HepG2 (cell line): ENCODE measurements at regions not wholly inside any gene's neighbourhood (a gene's known extent, or its start where the extent isn't known, plus 50 kb on each side); places are given as distances from the start of the nearest gene placed in this dataset.

Source experiments
- ATAC-seq: fragments of 200-7000 bp; cut with Tn5 transposase; 3 replicates; pipeline ENCODE4 v1.9.1; 2020; ENCODE audit warnings: mild to moderate bottlenecking, moderate library complexity
- BruUV-seq: library from RNA; stranded (reverse); fragments of 400-500 nt; replicated peaks from 2 replicates; lab custom pipeline; 2021; lab: Mats Ljungman, UMichigan
- CTCF ChIA-PET: fragments of 300-600 bp; formaldehyde crosslinking; extraction: SDS; loops from one replicate; lab custom pipeline; 2021; ENCODE audit warnings: low total read pairs, inconsistent platforms, low intra/inter-chr PET ratio; lab: Yijun Ruan, JAX
- POLR2A ChIA-PET: fragments of 350-600 bp; sonication (Branson Sonifier 250); formaldehyde crosslinking; loops from one replicate; lab custom pipeline; 2020; ENCODE audit warnings: antibody characterized with exemption, inconsistent platforms; lab: Yijun Ruan, JAX
- DNase-seq: peaks from one replicate; pipeline ENCODE4 v3.0.0-alpha.2; 2015; ENCODE audit warnings: low spot score
- FAIRE-seq: peaks from 3 replicates; lab custom pipeline; 2011; peaks lifted over from hg19 to GRCh38; lab: Jason Lieb, UNC
- H2AFZ ChIP-seq: one replicate; pipeline ENCODE4 v1.6.1; 2011; ENCODE audit warnings: low read length, inconsistent platforms
- H3K27ac ChIP-seq: fragments of 300-600 bp; 3 replicates; pipeline ENCODE4 v1.8.0; 2011; ENCODE audit warnings: mixed run types, mild to moderate bottlenecking, mixed read lengths, low read length, inconsistent platforms; ENCODE audit not compliant: insufficient read depth; ENCODE audit errors: extremely low read length
- H3K27me3 ChIP-seq, 2 experiments: fragments of 200-600 bp in 1 of 2; 2 replicates in 1 of 2; 3 replicates in 1 of 2; pipeline versions ENCODE4 v1.6.0 to v1.8.0; 2011; ENCODE audit warnings: low read length in 2 of 2, mild to moderate bottlenecking in 2 of 2, moderate library complexity in 2 of 2, inconsistent platforms in 1 of 2; ENCODE audit not compliant: insufficient read depth in 2 of 2, control insufficient read depth in 1 of 2
- H3K36me3 ChIP-seq, 2 experiments: fragments of 200-600 bp in 1 of 2; replicated peaks in 1 of 2; 2 replicates in 1 of 2; 3 replicates in 1 of 2; pipeline versions ENCODE4 v1.5.1 to v1.8.0; 2011; ENCODE audit warnings: low read length in 2 of 2, inconsistent platforms in 1 of 2; ENCODE audit not compliant: insufficient read depth in 2 of 2, control insufficient read depth in 1 of 2
- H3K4me1 ChIP-seq: 2 replicates; pipeline ENCODE4 v1.5.1; 2012; ENCODE audit warnings: low read length, inconsistent platforms; ENCODE audit not compliant: insufficient read depth
- H3K4me2 ChIP-seq: 2 replicates; pipeline ENCODE4 v1.6.0; 2011; ENCODE audit warnings: low read depth, low read length, inconsistent platforms
- H3K4me3 ChIP-seq, 3 experiments: fragments of 200-600 bp in 1 of 3; sonication (generic), shearing (Covaris generic) in 1 of 3; replicated peaks in 1 of 3; 2 replicates each; pipeline ENCODE4 v1.5.1; 2011 to 2016; ENCODE audit warnings: low read length in 3 of 3, inconsistent platforms in 2 of 3, low read depth in 2 of 3, mild to moderate bottlenecking in 2 of 3, control low read depth in 1 of 3, mixed read lengths in 1 of 3; ENCODE audit not compliant: insufficient read depth in 1 of 3
- H3K79me2 ChIP-seq: one replicate; pipeline ENCODE4 v1.6.1; 2011; ENCODE audit warnings: low read length, inconsistent platforms; ENCODE audit not compliant: insufficient read depth
- H3K9ac ChIP-seq: 2 replicates; pipeline ENCODE4 v1.6.0; 2011; ENCODE audit warnings: mild to moderate bottlenecking, low read depth, low read length, inconsistent platforms; ENCODE audit not compliant: insufficient read depth
- H3K9me3 ChIP-seq: 2 replicates; pipeline ENCODE4 v1.5.1; 2012; ENCODE audit warnings: mild to moderate bottlenecking, low read length
- H4K20me1 ChIP-seq: 2 replicates; pipeline ENCODE4 v1.6.0; 2011; ENCODE audit warnings: inconsistent platforms, mild to moderate bottlenecking, low read length, moderate library complexity; ENCODE audit not compliant: insufficient read depth
- CC2D1A ChIP-seq: sonication (generic); formaldehyde crosslinking; IDR thresholded peaks from 2 replicates; pipeline ENCODE4 v1.8.1; 2023; ENCODE audit warnings: mild to moderate bottlenecking, missing genetic modification reagents
- CREB1 ChIP-seq, 2 experiments: fragments of 450-650 bp in 1 of 2; IDR thresholded peaks; 2 replicates each; pipeline ENCODE4 v1.6.1; 2016 to 2017; ENCODE audit warnings: control low read depth in 1 of 2, mild to moderate bottlenecking in 1 of 2, missing compliant biosample characterization in 1 of 2, missing genetic modification characterization in 1 of 2
- MEIS2 ChIP-seq: sonication (generic); formaldehyde crosslinking; IDR thresholded peaks from 2 replicates; pipeline ENCODE4 v1.9.0; 2021; ENCODE audit warnings: mild to moderate bottlenecking, missing genetic modification reagents
- MTA3 ChIP-seq: sonication (generic); formaldehyde crosslinking; IDR thresholded peaks from 2 replicates; pipeline ENCODE4 v1.4.0; 2020; ENCODE audit warnings: missing genetic modification reagents
- NBN ChIP-seq: fragments of 450-650 bp; conservative IDR thresholded peaks from 2 replicates; pipeline ENCODE4 v1.6.1; 2017
- SP2 ChIP-seq: sonication (generic); formaldehyde crosslinking; IDR thresholded peaks from 2 replicates; pipeline ENCODE4 v1.5.1; 2020; ENCODE audit warnings: mild to moderate bottlenecking, missing genetic modification reagents
- TIGD3 ChIP-seq: sonication (generic); formaldehyde crosslinking; IDR thresholded peaks from 2 replicates; pipeline ENCODE4 v1.5.1; 2020; ENCODE audit warnings: mild to moderate bottlenecking, missing genetic modification reagents, borderline replicate concordance
- ZNF331 ChIP-seq: sonication (generic); formaldehyde crosslinking; IDR thresholded peaks from 2 replicates; pipeline ENCODE4 v1.4.0; 2020; ENCODE audit warnings: missing genetic modification reagents
- ZNF709 ChIP-seq: sonication (generic); formaldehyde crosslinking; IDR thresholded peaks from 2 replicates; pipeline ENCODE4 v1.5.0; 2020; ENCODE audit warnings: mild to moderate bottlenecking, missing genetic modification reagents
- ZNF724P ChIP-seq: sonication (generic); formaldehyde crosslinking; IDR thresholded peaks from 2 replicates; pipeline ENCODE4 v1.8.0; 2022; ENCODE audit warnings: missing genetic modification reagents, borderline replicate concordance
- WGBS: methylation state at CpG from one replicate; pipeline ENCODE4 v1.1.6; 2017; ENCODE audit warnings: low lambda C conversion rate; 5-methylcytosine and 5-hydroxymethylcytosine counted together
- in situ Hi-C: cut with HindIII; loops from 2 replicates; pipeline ENCODE4 v1.10.0; 2017; ENCODE audit warnings: low pct_unique_long_range_greater_than_20kb; ENCODE audit not compliant: extremely low pct_ligation_motif_present
- intact Hi-C: fragments of 100-400 bp; cut with micrococcal nuclease; formaldehyde crosslinking; loops from one replicate; pipeline ENCODE4 v1.10.0; 2022; ENCODE audit not compliant: unreplicated experiment
- TF ChIP-seq, protein P1 (sequence below): sonication (generic); formaldehyde crosslinking; IDR thresholded peaks from 2 replicates; pipeline ENCODE4 v1.4.0; 2020; ENCODE audit warnings: missing genetic modification reagents, mild to moderate bottlenecking, borderline replicate concordance
- TF ChIP-seq, protein P2 (sequence below): sonication (generic); formaldehyde crosslinking; IDR thresholded peaks from 2 replicates; pipeline ENCODE4 v1.5.0; 2020; ENCODE audit warnings: mild to moderate bottlenecking, missing genetic modification reagents, borderline replicate concordance
- TF ChIP-seq, protein P3 (sequence below): sonication (generic); formaldehyde crosslinking; IDR thresholded peaks from 2 replicates; pipeline ENCODE4 v1.9.0; 2022; ENCODE audit warnings: low read depth, missing genetic modification reagents
- TF ChIP-seq, protein P4 (sequence below): sonication (generic); formaldehyde crosslinking; IDR thresholded peaks from 2 replicates; pipeline ENCODE4 v1.4.0; 2020; ENCODE audit warnings: missing genetic modification reagents, low read depth, mild to moderate bottlenecking, borderline replicate concordance

DNA sequence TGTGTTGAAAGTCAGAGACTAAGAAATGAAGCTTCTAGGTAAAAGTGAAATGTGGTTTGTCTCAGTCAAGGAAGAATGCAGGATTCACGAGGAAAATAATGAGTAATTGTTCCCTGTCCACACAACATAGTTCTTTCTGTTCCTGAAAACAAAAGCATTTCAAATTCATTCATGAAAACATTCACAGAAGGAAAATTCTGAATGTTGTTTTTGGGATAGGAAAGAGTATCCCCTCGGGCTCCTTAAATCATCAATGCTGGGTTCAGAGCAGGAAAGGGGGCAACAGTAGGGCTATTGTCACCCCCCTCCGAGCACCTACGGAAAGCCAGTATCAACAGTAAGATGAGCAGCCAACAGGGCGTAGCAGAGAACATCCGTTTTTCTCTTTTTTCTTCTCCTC, 769.9 kb upstream of the ADAMTS16 start:
- intact Hi-C loops, result no loop called here
- in situ Hi-C loops, result no loop called here
- no peak for ATAC-seq
- TF ChIP-seq SP2 (no peak), CREB1 (IDR thresholded peaks at IDR 0.05) (no peak), CREB1 (CRISPR knock-in tag; IDR thresholded peaks at IDR 0.05) (no peak), TIGD3 (no peak), ZNF709 (CRISPR knock-in tag) (no peak), ZNF331 (no peak), NBN (no peak), MTA3 (CRISPR knock-in tag) (no peak), CC2D1A (CRISPR knock-in tag) (no peak), MEIS2 (CRISPR knock-in tag) (no peak), ZNF724P (CRISPR knock-in tag) (no peak)
- TF ChIP-seq, protein P1, sequence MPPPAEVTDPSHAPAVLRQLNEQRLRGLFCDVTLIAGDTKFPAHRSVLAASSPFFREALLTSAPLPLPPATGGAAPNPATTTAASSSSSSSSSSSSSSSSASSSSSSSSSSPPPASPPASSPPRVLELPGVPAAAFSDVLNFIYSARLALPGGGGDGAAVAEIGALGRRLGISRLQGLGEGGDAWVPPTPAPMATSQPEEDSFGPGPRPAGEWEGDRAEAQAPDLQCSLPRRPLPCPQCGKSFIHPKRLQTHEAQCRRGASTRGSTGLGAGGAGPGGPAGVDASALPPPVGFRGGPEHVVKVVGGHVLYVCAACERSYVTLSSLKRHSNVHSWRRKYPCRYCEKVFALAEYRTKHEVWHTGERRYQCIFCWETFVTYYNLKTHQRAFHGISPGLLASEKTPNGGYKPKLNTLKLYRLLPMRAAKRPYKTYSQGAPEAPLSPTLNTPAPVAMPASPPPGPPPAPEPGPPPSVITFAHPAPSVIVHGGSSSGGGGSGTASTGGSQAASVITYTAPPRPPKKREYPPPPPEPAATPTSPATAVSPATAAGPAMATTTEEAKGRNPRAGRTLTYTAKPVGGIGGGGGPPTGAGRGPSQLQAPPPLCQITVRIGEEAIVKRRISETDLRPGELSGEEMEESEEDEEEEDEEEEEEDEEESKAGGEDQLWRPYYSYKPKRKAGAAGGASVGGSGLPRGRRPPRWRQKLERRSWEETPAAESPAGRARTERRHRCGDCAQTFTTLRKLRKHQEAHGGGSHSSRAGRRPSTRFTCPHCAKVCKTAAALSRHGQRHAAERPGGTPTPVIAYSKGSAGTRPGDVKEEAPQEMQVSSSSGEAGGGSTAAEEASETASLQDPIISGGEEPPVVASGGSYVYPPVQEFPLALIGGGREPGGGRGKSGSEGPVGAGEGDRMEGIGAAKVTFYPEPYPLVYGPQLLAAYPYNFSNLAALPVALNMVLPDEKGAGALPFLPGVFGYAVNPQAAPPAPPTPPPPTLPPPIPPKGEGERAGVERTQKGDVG (CRISPR knock-in tag), result no peak
- TF ChIP-seq, protein P2, sequence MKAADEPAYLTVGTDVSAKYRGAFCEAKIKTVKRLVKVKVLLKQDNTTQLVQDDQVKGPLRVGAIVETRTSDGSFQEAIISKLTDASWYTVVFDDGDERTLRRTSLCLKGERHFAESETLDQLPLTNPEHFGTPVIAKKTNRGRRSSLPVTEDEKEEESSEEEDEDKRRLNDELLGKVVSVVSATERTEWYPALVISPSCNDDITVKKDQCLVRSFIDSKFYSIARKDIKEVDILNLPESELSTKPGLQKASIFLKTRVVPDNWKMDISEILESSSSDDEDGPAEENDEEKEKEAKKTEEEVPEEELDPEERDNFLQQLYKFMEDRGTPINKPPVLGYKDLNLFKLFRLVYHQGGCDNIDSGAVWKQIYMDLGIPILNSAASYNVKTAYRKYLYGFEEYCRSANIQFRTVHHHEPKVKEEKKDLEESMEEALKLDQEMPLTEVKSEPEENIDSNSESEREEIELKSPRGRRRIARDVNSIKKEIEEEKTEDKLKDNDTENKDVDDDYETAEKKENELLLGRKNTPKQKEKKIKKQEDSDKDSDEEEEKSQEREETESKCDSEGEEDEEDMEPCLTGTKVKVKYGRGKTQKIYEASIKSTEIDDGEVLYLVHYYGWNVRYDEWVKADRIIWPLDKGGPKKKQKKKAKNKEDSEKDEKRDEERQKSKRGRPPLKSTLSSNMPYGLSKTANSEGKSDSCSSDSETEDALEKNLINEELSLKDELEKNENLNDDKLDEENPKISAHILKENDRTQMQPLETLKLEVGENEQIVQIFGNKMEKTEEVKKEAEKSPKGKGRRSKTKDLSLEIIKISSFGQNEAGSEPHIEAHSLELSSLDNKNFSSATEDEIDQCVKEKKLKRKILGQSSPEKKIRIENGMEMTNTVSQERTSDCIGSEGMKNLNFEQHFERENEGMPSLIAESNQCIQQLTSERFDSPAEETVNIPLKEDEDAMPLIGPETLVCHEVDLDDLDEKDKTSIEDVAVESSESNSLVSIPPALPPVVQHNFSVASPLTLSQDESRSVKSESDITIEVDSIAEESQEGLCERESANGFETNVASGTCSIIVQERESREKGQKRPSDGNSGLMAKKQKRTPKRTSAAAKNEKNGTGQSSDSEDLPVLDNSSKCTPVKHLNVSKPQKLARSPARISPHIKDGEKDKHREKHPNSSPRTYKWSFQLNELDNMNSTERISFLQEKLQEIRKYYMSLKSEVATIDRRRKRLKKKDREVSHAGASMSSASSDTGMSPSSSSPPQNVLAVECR (CRISPR knock-in tag), result no peak
- TF ChIP-seq, protein P3, sequence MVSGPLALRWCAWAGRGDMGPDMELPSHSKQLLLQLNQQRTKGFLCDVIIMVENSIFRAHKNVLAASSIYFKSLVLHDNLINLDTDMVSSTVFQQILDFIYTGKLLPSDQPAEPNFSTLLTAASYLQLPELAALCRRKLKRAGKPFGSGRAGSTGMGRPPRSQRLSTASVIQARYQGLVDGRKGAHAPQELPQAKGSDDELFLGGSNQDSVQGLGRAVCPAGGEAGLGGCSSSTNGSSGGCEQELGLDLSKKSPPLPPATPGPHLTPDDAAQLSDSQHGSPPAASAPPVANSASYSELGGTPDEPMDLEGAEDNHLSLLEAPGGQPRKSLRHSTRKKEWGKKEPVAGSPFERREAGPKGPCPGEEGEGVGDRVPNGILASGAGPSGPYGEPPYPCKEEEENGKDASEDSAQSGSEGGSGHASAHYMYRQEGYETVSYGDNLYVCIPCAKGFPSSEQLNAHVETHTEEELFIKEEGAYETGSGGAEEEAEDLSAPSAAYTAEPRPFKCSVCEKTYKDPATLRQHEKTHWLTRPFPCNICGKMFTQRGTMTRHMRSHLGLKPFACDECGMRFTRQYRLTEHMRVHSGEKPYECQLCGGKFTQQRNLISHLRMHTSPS (CRISPR knock-in tag), result no peak
- TF ChIP-seq, protein P4, sequence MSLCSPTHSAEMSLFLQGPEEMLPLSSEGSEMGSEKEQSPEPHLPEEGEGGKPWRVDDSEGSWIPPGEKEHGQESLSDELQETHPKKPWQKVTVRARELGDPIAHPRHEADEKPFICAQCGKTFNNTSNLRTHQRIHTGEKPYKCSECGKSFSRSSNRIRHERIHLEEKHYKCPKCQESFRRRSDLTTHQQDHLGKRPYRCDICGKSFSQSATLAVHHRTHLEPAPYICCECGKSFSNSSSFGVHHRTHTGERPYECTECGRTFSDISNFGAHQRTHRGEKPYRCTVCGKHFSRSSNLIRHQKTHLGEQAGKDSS, result no peak

More for the DNA sequence above, 769.9 kb upstream of the ADAMTS16 start:
- 7% methylated on average over 6 of the region's 6 CpGs for WGBS
- H3K36me3 ChIP-seq, result no peaks in the 10 kb centered on the region
- POLR2A ChIA-PET, result no interaction called here
- CTCF ChIA-PET, result no interaction called here
- H2AFZ ChIP-seq, result no peak overlapping the region
- H3K4me1 ChIP-seq, result no peaks in the 10 kb centered on the region
- H3K9me3 ChIP-seq, result peaks cover 88% of the 10 kb centered on the region
- H3K79me2 ChIP-seq, result no peaks in the 10 kb centered on the region
- DNase-seq, result no peak
- no peak overlapping the region for H3K4me3 ChIP-seq
- H3K9ac ChIP-seq, result no peak overlapping the region
- no peaks in the 10 kb centered on the region for H3K27me3 ChIP-seq
- no peak overlapping the region for H3K4me2 ChIP-seq
- FAIRE-seq, result no peak
- no TSS peak for BruUV-seq
- no peaks in the 10 kb centered on the region for H4K20me1 ChIP-seq
- no peak overlapping the region for H3K27ac ChIP-seq
